ENCODE measurements at regions not wholly inside any gene's neighbourhood (a gene's known extent, or its start where the extent isn't known, plus 50 kb on each side); places are given as distances from the start of the nearest gene placed in this dataset.

- DNase-seq (ENCODE audit: low read depth), result no peak
These were observed 458.3 kb upstream of the MAP3K7 start for GRCh38 chr6:91045161-91045560.

- DNase-seq (ENCODE audit: low read depth), result no peak
These were observed 456.9 kb upstream of the MAP3K7 start for GRCh38 chr6:91043751-91044150.

GRCh38 chr6:91042656-91043055, 455.8 kb upstream of the MAP3K7 start:
- no peak for DNase-seq (ENCODE audit: low read depth)

- DNase-seq (ENCODE audit: low read depth), result no peak
These were observed 447.1 kb upstream of the MAP3K7 start for GRCh38 chr6:91033964-91034363.

- no peak for DNase-seq (ENCODE audit: low read depth)
These were observed 444.7 kb upstream of the MAP3K7 start for GRCh38 chr6:91031581-91031980.

GRCh38 chr6:91029211-91029610, 442.3 kb upstream of the MAP3K7 start:
- no peak for DNase-seq (ENCODE audit: low read depth)

- no peak for DNase-seq (ENCODE audit: low read depth)
These were observed 436.7 kb upstream of the MAP3K7 start for GRCh38 chr6:91023529-91023928.

GRCh38 chr6:91020744-91021143, 433.9 kb upstream of the MAP3K7 start:
- DNase-seq (ENCODE audit: low read depth), result no peak

GRCh38 chr6:91018586-91018985, 431.7 kb upstream of the MAP3K7 start:
- no peak for DNase-seq (ENCODE audit: low read depth)

GRCh38 chr6:91013511-91013910, 426.6 kb upstream of the MAP3K7 start:
- DNase-seq (ENCODE audit: low read depth), result no peak

GRCh38 chr6:90997076-90997475, 410.2 kb upstream of the MAP3K7 start:
- DNase-seq (ENCODE audit: low read depth), result no peak

- peak; percentile 10 for DNase-seq (ENCODE audit: low read depth)
These were observed 406.9 kb upstream of the MAP3K7 start for GRCh38 chr6:90993770-90994169.

- DNase-seq (ENCODE audit: low read depth), result no peak
These were observed 402.9 kb upstream of the MAP3K7 start for GRCh38 chr6:90989763-90990162.

GRCh38 chr6:90984066-90984465, 397.2 kb upstream of the MAP3K7 start:
- DNase-seq (ENCODE audit: low read depth), result no peak

GRCh38 chr6:90983462-90983861, 396.6 kb upstream of the MAP3K7 start:
- no peak for DNase-seq (ENCODE audit: low read depth)

GRCh38 chr6:90982581-90982980, 395.7 kb upstream of the MAP3K7 start:
- no peak for DNase-seq (ENCODE audit: low read depth)

- DNase-seq (ENCODE audit: low read depth), result no peak
These were observed 395.2 kb upstream of the MAP3K7 start for GRCh38 chr6:90982051-90982450.

- no peak for DNase-seq (ENCODE audit: low read depth)
These were observed 391.2 kb upstream of the MAP3K7 start for GRCh38 chr6:90978046-90978445.

- DNase-seq (ENCODE audit: low read depth), result no peak
These were observed 390.6 kb upstream of the MAP3K7 start for GRCh38 chr6:90977513-90977912.

GRCh38 chr6:90976341-90976740, 389.5 kb upstream of the MAP3K7 start:
- DNase-seq (ENCODE audit: low read depth), result no peak

- no peak for DNase-seq (ENCODE audit: low read depth)
These were observed 388.9 kb upstream of the MAP3K7 start for GRCh38 chr6:90975741-90976140.

GRCh38 chr6:90973188-90973587, 386.3 kb upstream of the MAP3K7 start:
- DNase-seq (ENCODE audit: low read depth), result no peak

GRCh38 chr6:90970672-90971071, 383.8 kb upstream of the MAP3K7 start:
- no peak for DNase-seq (ENCODE audit: low read depth)

- no peak for DNase-seq (ENCODE audit: low read depth)
These were observed 380.6 kb upstream of the MAP3K7 start for GRCh38 chr6:90967471-90967870.

- no peak for DNase-seq (ENCODE audit: low read depth)
These were observed 373.5 kb upstream of the MAP3K7 start for GRCh38 chr6:90960324-90960723.

Data from HS-5 (cell line).